ENCODE measurements at regions not wholly inside any gene's neighbourhood (a gene's known extent, or its start where the extent isn't known, plus 50 kb on each side); places are given as distances from the start of the nearest gene placed in this dataset.

GRCh38 chr6:91976797-91977196 is 1389.9 kb upstream of the MAP3K7 start:
- no peak for TF ChIP-seq CTCF (IDR thresholded peaks at IDR 0.05)
- no peaks in the 10 kb centered on the region for H3K9me3 ChIP-seq
- intact Hi-C loops (cut with DNase I), result no loop called here
- H3K4me3 ChIP-seq, result no peak overlapping the region
- no peaks in the 10 kb centered on the region for H3K4me1 ChIP-seq
- ATAC-seq, result no peak
- no peak for DNase-seq
- no peak overlapping the region for H3K27ac ChIP-seq
- H3K36me3 ChIP-seq, result no peaks in the 10 kb centered on the region
- no peaks in the 10 kb centered on the region for H3K27me3 ChIP-seq (ENCODE audit: low read depth)

- no peak for TF ChIP-seq CTCF (IDR thresholded peaks at IDR 0.05)
- Histone ChIP-seq H3K4me1 (no peaks in the 10 kb centered on the region), H3K36me3 (no peaks in the 10 kb centered on the region), H3K4me3 (no peak overlapping the region), H3K27me3 (ENCODE audit: low read depth) (no peaks in the 10 kb centered on the region), H3K27ac (no peak overlapping the region), H3K9me3 (peaks cover 5% of the 10 kb centered on the region)
- DNase-seq (no peak), ATAC-seq (no peak)
- intact Hi-C loops (cut with DNase I), result no loop called here
Measured at GRCh38 chr6:91970700-91971099, 1383.8 kb upstream of the MAP3K7 start.

GRCh38 chr6:91965872-91966271 is 1379.0 kb upstream of the MAP3K7 start:
- intact Hi-C loops (cut with DNase I), result no loop called here
- Histone ChIP-seq H3K36me3 (no peaks in the 10 kb centered on the region), H3K27ac (no peak overlapping the region), H3K4me3 (no peak overlapping the region), H3K27me3 (ENCODE audit: low read depth) (no peaks in the 10 kb centered on the region), H3K9me3 (peaks cover 5% of the 10 kb centered on the region), H3K4me1 (no peaks in the 10 kb centered on the region)
- ATAC-seq (no peak), DNase-seq (no peak)
- TF ChIP-seq CTCF (IDR thresholded peaks at IDR 0.05), result no peak

- intact Hi-C loops (cut with DNase I), result no loop called here
- Histone ChIP-seq H3K4me3 (no peak overlapping the region), H3K4me1 (no peaks in the 10 kb centered on the region), H3K27me3 (ENCODE audit: low read depth) (no peaks in the 10 kb centered on the region), H3K27ac (no peak overlapping the region), H3K36me3 (no peaks in the 10 kb centered on the region), H3K9me3 (peaks cover 5% of the 10 kb centered on the region)
- ATAC-seq (no peak), DNase-seq (no peak)
- no peak for TF ChIP-seq CTCF (IDR thresholded peaks at IDR 0.05)
Measured at GRCh38 chr6:91961671-91962070, 1374.8 kb upstream of the MAP3K7 start.

GRCh38 chr6:91961236-91961635 is 1374.4 kb upstream of the MAP3K7 start:
- H3K27me3 ChIP-seq (ENCODE audit: low read depth), result no peaks in the 10 kb centered on the region
- intact Hi-C loops (cut with DNase I), result no loop called here
- H3K27ac ChIP-seq, result no peak overlapping the region
- no peaks in the 10 kb centered on the region for H3K36me3 ChIP-seq
- H3K9me3 ChIP-seq, result peaks cover 3% of the 10 kb centered on the region
- DNase-seq (no peak), ATAC-seq (no peak)
- no peak for TF ChIP-seq CTCF (IDR thresholded peaks at IDR 0.05)
- H3K4me1 ChIP-seq, result no peaks in the 10 kb centered on the region
- no peak overlapping the region for H3K4me3 ChIP-seq

GRCh38 chr6:91941838-91942237 is 1355.0 kb upstream of the MAP3K7 start:
- Histone ChIP-seq H3K4me1 (no peaks in the 10 kb centered on the region), H3K4me3 (no peak overlapping the region), H3K9me3 (no peaks in the 10 kb centered on the region), H3K27me3 (ENCODE audit: low read depth) (no peaks in the 10 kb centered on the region), H3K27ac (no peak overlapping the region), H3K36me3 (no peaks in the 10 kb centered on the region)
- DNase-seq (no peak), ATAC-seq (no peak)
- TF ChIP-seq CTCF (IDR thresholded peaks at IDR 0.05), result no peak
- intact Hi-C loops (cut with DNase I), result no loop called here

All from lower lobe of right lung (tissue), 2 donors.